ENCODE measurements at regions not wholly inside any gene's neighbourhood (a gene's known extent, or its start where the extent isn't known, plus 50 kb on each side); places are given as distances from the start of the nearest gene placed in this dataset.
"Not testable (repeated sequence)": the region's sequence is repeated elsewhere in the genome, so short reads cannot be mapped to it uniquely, and the experiment has no call there.

DNA sequence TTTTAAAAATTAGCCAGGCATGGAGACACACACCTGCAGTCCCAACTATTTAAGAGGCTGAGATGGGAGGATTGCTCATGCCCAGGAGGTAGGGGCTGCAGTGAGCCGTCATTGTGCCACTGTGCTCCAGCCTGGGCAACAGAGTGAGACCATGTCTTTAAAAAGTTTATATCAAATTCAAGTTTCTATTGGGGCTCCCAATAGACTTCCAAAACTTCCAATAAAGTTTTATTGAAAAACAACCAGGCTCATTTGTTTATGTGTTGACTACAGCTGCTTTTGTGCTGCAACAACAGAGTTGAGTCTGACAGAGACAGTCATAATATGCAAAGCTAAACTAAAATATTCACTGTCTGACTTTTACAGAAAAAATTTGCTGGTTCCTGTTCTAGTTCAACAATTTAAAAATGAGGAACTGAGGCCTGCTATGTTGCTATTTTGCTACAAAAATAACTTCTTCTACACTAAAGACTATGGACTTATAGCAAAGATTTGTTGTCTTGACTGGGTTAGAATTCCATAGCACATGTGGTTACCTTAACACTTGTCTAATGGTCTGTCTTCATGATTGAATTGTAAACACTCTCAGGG is 63.3 kb upstream of the RELL1 start:
- peaks cover 5% of the 10 kb centered on the region for H3K4me1 ChIP-seq (ENCODE audit: insufficient read depth, low read length, poor library complexity, severe bottlenecking)
- no peaks in the 10 kb centered on the region for H3K36me3 ChIP-seq (ENCODE audit: insufficient read depth, low read length, poor library complexity, severe bottlenecking)
- CTCF ChIA-PET, result no interaction called here
- DNase-seq (ENCODE audit: low spot score), result no peak
- no TSS peak for BruUV-seq (replicated peaks)
- no peak overlapping the region for H3K4me3 ChIP-seq (ENCODE audit: low read depth, low read length, poor library complexity, severe bottlenecking)
- POLR2A ChIA-PET (ENCODE audit: low non-redundant PET), result no interaction called here
- H3K27me3 ChIP-seq (replicated peaks; ENCODE audit: insufficient read depth, low read depth, low read length, poor library complexity), result peaks cover 14% of the 10 kb centered on the region
- H3K27ac ChIP-seq (ENCODE audit: low read depth, low read length, poor library complexity, severe bottlenecking), result no peak overlapping the region
- H3K9me3 ChIP-seq (ENCODE audit: low read depth, low read length, poor library complexity, severe bottlenecking), result no peaks in the 10 kb centered on the region
- intact Hi-C loops (cut with micrococcal nuclease; ENCODE audit: unreplicated experiment), result no loop called here
- no peak for TF ChIP-seq EZH2 (IDR thresholded peaks at IDR 0.05; ENCODE audit: borderline replicate concordance, low read depth, low read length, poor library complexity, severe bottlenecking)
- no peak for TF ChIP-seq CTCF (conservative IDR thresholded peaks at IDR 0.05; ENCODE audit: low read depth, low read length)

- POLR2A ChIA-PET (ENCODE audit: low non-redundant PET), result no interaction called here
- Histone ChIP-seq H3K4me1 (ENCODE audit: insufficient read depth, low read length, poor library complexity, severe bottlenecking) (peaks cover 5% of the 10 kb centered on the region), H3K36me3 (ENCODE audit: insufficient read depth, low read length, poor library complexity, severe bottlenecking) (no peaks in the 10 kb centered on the region), H3K9me3 (ENCODE audit: low read depth, low read length, poor library complexity, severe bottlenecking) (no peaks in the 10 kb centered on the region), H3K4me3 (ENCODE audit: low read depth, low read length, poor library complexity, severe bottlenecking) (no peak overlapping the region), H3K27me3 (replicated peaks; ENCODE audit: insufficient read depth, low read depth, low read length, poor library complexity) (peaks cover 14% of the 10 kb centered on the region), H3K27ac (ENCODE audit: low read depth, low read length, poor library complexity, severe bottlenecking) (no peak overlapping the region)
- CTCF ChIA-PET, result no interaction called here
- DNase-seq (ENCODE audit: low spot score), result peak; percentile 75
- TF ChIP-seq EZH2 (IDR thresholded peaks at IDR 0.05; ENCODE audit: borderline replicate concordance, low read depth, low read length, poor library complexity, severe bottlenecking), result no peak
- TF ChIP-seq CTCF (conservative IDR thresholded peaks at IDR 0.05; ENCODE audit: low read depth, low read length), result no peak
- intact Hi-C loops (cut with micrococcal nuclease; ENCODE audit: unreplicated experiment), result no loop called here
- BruUV-seq (replicated peaks), result no TSS peak
These were observed 62.3 kb upstream of the RELL1 start for GRCh38 chr4:37748485-37748884.

- no peak for TF ChIP-seq CTCF (conservative IDR thresholded peaks at IDR 0.05; ENCODE audit: low read depth, low read length)
- TF ChIP-seq EZH2 (IDR thresholded peaks at IDR 0.05; ENCODE audit: borderline replicate concordance, low read depth, low read length, poor library complexity, severe bottlenecking), result no peak
- Histone ChIP-seq H3K27ac (ENCODE audit: low read depth, low read length, poor library complexity, severe bottlenecking) (no peak overlapping the region), H3K27me3 (replicated peaks; ENCODE audit: insufficient read depth, low read depth, low read length, poor library complexity) (peaks cover 14% of the 10 kb centered on the region), H3K4me1 (ENCODE audit: insufficient read depth, low read length, poor library complexity, severe bottlenecking) (peaks cover 5% of the 10 kb centered on the region), H3K9me3 (ENCODE audit: low read depth, low read length, poor library complexity, severe bottlenecking) (no peaks in the 10 kb centered on the region), H3K4me3 (ENCODE audit: low read depth, low read length, poor library complexity, severe bottlenecking) (no peak overlapping the region), H3K36me3 (ENCODE audit: insufficient read depth, low read length, poor library complexity, severe bottlenecking) (no peaks in the 10 kb centered on the region)
- no peak for DNase-seq (ENCODE audit: low spot score)
- intact Hi-C loops (cut with micrococcal nuclease; ENCODE audit: unreplicated experiment), result no loop called here
- POLR2A ChIA-PET (ENCODE audit: low non-redundant PET), result no interaction called here
- CTCF ChIA-PET, result no interaction called here
- no TSS peak for BruUV-seq (replicated peaks)
These were observed 61.7 kb upstream of the RELL1 start for GRCh38 chr4:37747772-37748330.

- H3K4me1 ChIP-seq (ENCODE audit: insufficient read depth, low read length, poor library complexity, severe bottlenecking); H3K9me3 ChIP-seq (ENCODE audit: low read depth, low read length, poor library complexity, severe bottlenecking); DNase-seq (ENCODE audit: low spot score); H3K36me3 ChIP-seq (ENCODE audit: insufficient read depth, low read length, poor library complexity, severe bottlenecking); H3K27ac ChIP-seq (ENCODE audit: low read depth, low read length, poor library complexity, severe bottlenecking); intact Hi-C loops (cut with micrococcal nuclease; ENCODE audit: unreplicated experiment); H3K4me3 ChIP-seq (ENCODE audit: low read depth, low read length, poor library complexity, severe bottlenecking); BruUV-seq (replicated peaks); CTCF ChIA-PET; POLR2A ChIA-PET (ENCODE audit: low non-redundant PET): not testable (repeated sequence)
- peaks cover 10% of the 10 kb centered on the region for H3K27me3 ChIP-seq (replicated peaks; ENCODE audit: insufficient read depth, low read depth, low read length, poor library complexity)
These were observed 60.7 kb upstream of the RELL1 start for GRCh38 chr4:37746852-37747251.
